T-helper 9 cell (primary cell): ENCODE measurements at regions not wholly inside any gene's neighbourhood (a gene's known extent, or its start where the extent isn't known, plus 50 kb on each side); places are given as distances from the start of the nearest gene placed in this dataset.
"Not testable (repeated sequence)": the region's sequence is repeated elsewhere in the genome, so short reads cannot be mapped to it uniquely, and the experiment has no call there.

ENCODE experiments used
- DNase-seq: peaks from one replicate; pipeline ENCODE4 v3.0.0-alpha.2; 2020

- DNase-seq = peak; percentile 11
Measured at GRCh38 chr7:25069900-25070443, 55.1 kb downstream of the CYCS start.

GRCh38 chr7:25068502-25069213, 56.4 kb downstream of the CYCS start:
- DNase-seq = no peak

GRCh38 chr7:25067726-25068501, 57.1 kb downstream of the CYCS start:
- no peak for DNase-seq

GRCh38 chr7:25066253-25066652, 58.8 kb downstream of the CYCS start:
- no peak for DNase-seq

- DNase-seq = no peak
Measured at GRCh38 chr7:25062380-25062779, 62.7 kb downstream of the CYCS start.

- no peak for DNase-seq
Measured at GRCh38 chr7:25060487-25061055, 64.5 kb downstream of the CYCS start.

GRCh38 chr7:25059576-25059975, 65.5 kb downstream of the CYCS start:
- no peak for DNase-seq

- no peak for DNase-seq
Measured at GRCh38 chr7:25056368-25056767, 68.7 kb downstream of the CYCS start.

- no peak for DNase-seq
Measured at GRCh38 chr7:25055520-25056220, 69.4 kb downstream of the CYCS start.

GRCh38 chr7:25054819-25055519, 70.1 kb downstream of the CYCS start:
- DNase-seq = no peak

GRCh38 chr7:25050223-25050622, 70.2 kb upstream of the OSBPL3 start:
- no peak for DNase-seq

GRCh38 chr7:25048444-25048834, 68.5 kb upstream of the OSBPL3 start:
- DNase-seq = no peak

GRCh38 chr7:25047571-25048443, 67.8 kb upstream of the OSBPL3 start:
- DNase-seq = not testable (repeated sequence)

GRCh38 chr7:25037325-25037724, 57.3 kb upstream of the OSBPL3 start:
- no peak for DNase-seq

GRCh38 chr7:25035274-25035673, 55.3 kb upstream of the OSBPL3 start:
- no peak for DNase-seq

GRCh38 chr7:25034136-25034535, 54.2 kb upstream of the OSBPL3 start:
- DNase-seq = no peak

- DNase-seq = no peak
Measured at GRCh38 chr7:25032774-25033743, 53.1 kb upstream of the OSBPL3 start.

GRCh38 chr7:25031432-25031831, 51.5 kb upstream of the OSBPL3 start:
- DNase-seq = no peak

GRCh38 chr7:25031007-25031406, 51.0 kb upstream of the OSBPL3 start:
- no peak for DNase-seq
